HEK293 (cell line): ENCODE measurements at regions not wholly inside any gene's neighbourhood (a gene's known extent, or its start where the extent isn't known, plus 50 kb on each side); places are given as distances from the start of the nearest gene placed in this dataset.

Experiments
- GFI1B ChIP-seq: fragments of 450-650 bp; formaldehyde crosslinking; IDR thresholded peaks from 2 replicates; pipeline ENCODE4 v1.5.1; 2016; ENCODE audit warnings: missing biosample characterization, missing genetic modification characterization
- GLI2 ChIP-seq: fragments of 450-650 bp; formaldehyde crosslinking; IDR thresholded peaks from 2 replicates; pipeline ENCODE4; 2017; ENCODE audit warnings: missing biosample characterization, missing genetic modification characterization, low read depth, borderline replicate concordance
- PRDM1 ChIP-seq: fragments of 450-650 bp; formaldehyde crosslinking; IDR thresholded peaks from 2 replicates; pipeline ENCODE4; 2016; ENCODE audit warnings: missing biosample characterization, missing genetic modification characterization
- REST ChIP-seq: fragments of 450-650 bp; formaldehyde crosslinking; IDR thresholded peaks from 2 replicates; pipeline ENCODE4 v1.5.1; 2016; ENCODE audit warnings: missing biosample characterization, missing genetic modification characterization
- SCRT2 ChIP-seq: fragments of 450-650 bp; formaldehyde crosslinking; IDR thresholded peaks from 2 replicates; pipeline ENCODE4 v1.5.1; 2016; ENCODE audit warnings: missing biosample characterization, missing genetic modification characterization
- ZNF121 ChIP-seq: fragments of 450-650 bp; formaldehyde crosslinking; IDR thresholded peaks from 2 replicates; pipeline ENCODE4 v1.5.1; 2016; ENCODE audit warnings: missing biosample characterization, missing genetic modification characterization
- ZNF398 ChIP-seq: fragments of 450-650 bp; formaldehyde crosslinking; IDR thresholded peaks from 2 replicates; pipeline ENCODE4 v1.5.1; 2017; ENCODE audit warnings: missing biosample characterization, missing genetic modification characterization
- ZNF404 ChIP-seq: fragments of 450-650 bp; formaldehyde crosslinking; IDR thresholded peaks from 2 replicates; pipeline ENCODE4 v1.5.1; 2017; ENCODE audit warnings: missing biosample characterization, missing genetic modification characterization
- ZNF555 ChIP-seq: fragments of 450-650 bp; formaldehyde crosslinking; conservative IDR thresholded peaks from 2 replicates; pipeline ENCODE4 v1.5.1; 2017; ENCODE audit warnings: missing biosample characterization, mild to moderate bottlenecking, missing genetic modification characterization, inconsistent platforms
- ZSCAN30 ChIP-seq: fragments of 450-650 bp; IDR thresholded peaks from 2 replicates; pipeline ENCODE4 v1.5.1; 2018; ENCODE audit warnings: missing biosample characterization, mild to moderate bottlenecking, missing genetic modification characterization, moderate library complexity
- TF ChIP-seq, protein P1 (sequence below): fragments of 450-650 bp; formaldehyde crosslinking; IDR thresholded peaks from 2 replicates; pipeline ENCODE4 v1.5.1; 2016; ENCODE audit warnings: missing biosample characterization, missing genetic modification characterization

DNA sequence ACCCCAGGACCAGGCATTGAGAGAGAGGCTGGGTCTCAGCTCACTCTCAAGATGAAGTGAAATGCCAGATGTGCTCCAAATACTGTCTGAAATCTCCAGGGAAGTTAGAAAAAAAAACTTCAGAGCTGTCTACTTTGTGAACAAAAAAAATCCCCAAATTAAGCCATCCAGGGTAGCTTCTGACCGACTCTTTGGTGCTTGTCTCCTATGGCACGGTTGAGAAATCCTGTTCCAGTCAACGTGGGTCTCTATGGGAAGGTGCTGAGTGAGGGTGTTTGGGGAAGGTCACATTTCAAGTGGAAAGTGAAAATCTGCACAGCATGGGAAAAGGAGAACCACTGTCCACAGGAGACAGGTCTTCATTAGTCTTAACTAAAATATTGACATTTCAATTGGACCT is 322.5 kb upstream of the CFAP20DC start:
- no peak for TF ChIP-seq GLI2 (tag by site-specific recombination)
- TF ChIP-seq, protein P1, sequence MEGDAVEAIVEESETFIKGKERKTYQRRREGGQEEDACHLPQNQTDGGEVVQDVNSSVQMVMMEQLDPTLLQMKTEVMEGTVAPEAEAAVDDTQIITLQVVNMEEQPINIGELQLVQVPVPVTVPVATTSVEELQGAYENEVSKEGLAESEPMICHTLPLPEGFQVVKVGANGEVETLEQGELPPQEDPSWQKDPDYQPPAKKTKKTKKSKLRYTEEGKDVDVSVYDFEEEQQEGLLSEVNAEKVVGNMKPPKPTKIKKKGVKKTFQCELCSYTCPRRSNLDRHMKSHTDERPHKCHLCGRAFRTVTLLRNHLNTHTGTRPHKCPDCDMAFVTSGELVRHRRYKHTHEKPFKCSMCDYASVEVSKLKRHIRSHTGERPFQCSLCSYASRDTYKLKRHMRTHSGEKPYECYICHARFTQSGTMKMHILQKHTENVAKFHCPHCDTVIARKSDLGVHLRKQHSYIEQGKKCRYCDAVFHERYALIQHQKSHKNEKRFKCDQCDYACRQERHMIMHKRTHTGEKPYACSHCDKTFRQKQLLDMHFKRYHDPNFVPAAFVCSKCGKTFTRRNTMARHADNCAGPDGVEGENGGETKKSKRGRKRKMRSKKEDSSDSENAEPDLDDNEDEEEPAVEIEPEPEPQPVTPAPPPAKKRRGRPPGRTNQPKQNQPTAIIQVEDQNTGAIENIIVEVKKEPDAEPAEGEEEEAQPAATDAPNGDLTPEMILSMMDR (tag by site-specific recombination): no peak
- TF ChIP-seq ZNF398: no peak
- no peak for TF ChIP-seq ZNF404
- no peak for TF ChIP-seq ZNF555 (tag by site-specific recombination)
- no peak for TF ChIP-seq REST (tag by site-specific recombination)
- TF ChIP-seq PRDM1 (tag by site-specific recombination): no peak
- TF ChIP-seq GFI1B (tag by site-specific recombination): no peak
- no peak for TF ChIP-seq ZSCAN30 (tag by site-specific recombination)
- no peak for TF ChIP-seq ZNF121 (tag by site-specific recombination)
- TF ChIP-seq SCRT2 (tag by site-specific recombination): no peak
